K562 (cell line): ENCODE measurements at regions not wholly inside any gene's neighbourhood (a gene's known extent, or its start where the extent isn't known, plus 50 kb on each side); places are given as distances from the start of the nearest gene placed in this dataset.

Experiments
- ATAC-seq: fragments of 200-7000 bp; cut with Tn5 transposase; 3 replicates; pipeline ENCODE4 v1.9.1; 2020; ENCODE audit warnings: moderate library complexity
- BruUV-seq: library from RNA; stranded (reverse); fragments of 400-500 nt; replicated peaks from 2 replicates; lab custom pipeline; 2021; lab: Mats Ljungman, UMichigan
- CTCF ChIA-PET: fragments of 300-600 bp; formaldehyde crosslinking; extraction: SDS; loops from one replicate; lab custom pipeline; 2021; ENCODE audit warnings: low intra/inter-chr PET ratio; lab: Yijun Ruan, JAX
- POLR2A ChIA-PET: fragments of 300-600, 350-650 bp; sonication (Branson Sonifier 250); formaldehyde crosslinking; extraction: SDS; loops from one replicate; lab custom pipeline; 2021; ENCODE audit warnings: antibody characterized with exemption, inconsistent platforms; lab: Yijun Ruan, JAX
- DNase-seq, 4 experiments: peaks; one replicate each; pipeline versions ENCODE4 v3.0.0 to v3.0.0-alpha.2; 2011 to 2018; ENCODE audit warnings: low spot score in 3 of 4, mixed read lengths in 3 of 4; ENCODE audit errors: extremely low read depth in 1 of 4
- FAIRE-seq: peaks from 2 replicates; lab custom pipeline; 2011; peaks lifted over from hg19 to GRCh38; lab: Jason Lieb, UNC
- H2AFZ ChIP-seq: 2 replicates; pipeline ENCODE4 v1.6.0; 2011; ENCODE audit warnings: low read depth, low read length, control low read depth, inconsistent platforms
- H3K27ac ChIP-seq: fragments of 200-600 bp; 3 replicates; pipeline ENCODE4 v1.8.0; 2011; ENCODE audit warnings: low read depth, mild to moderate bottlenecking, control low read depth, inconsistent platforms, low read length, moderate library complexity, mixed read lengths; ENCODE audit errors: extremely low read depth
- H3K27me3 ChIP-seq, 2 experiments: fragments of 300-600 bp in 1 of 2; 2 replicates in 1 of 2; 3 replicates in 1 of 2; pipeline versions ENCODE4 v1.6.0 to v1.8.0; 2011; ENCODE audit warnings: inconsistent platforms in 2 of 2, low read length in 2 of 2, mild to moderate bottlenecking in 1 of 2, mixed read lengths in 1 of 2, moderate library complexity in 1 of 2; ENCODE audit not compliant: control insufficient read depth in 2 of 2, insufficient read depth in 2 of 2
- H3K36me3 ChIP-seq: fragments of 300-600 bp; 3 replicates; pipeline ENCODE4 v1.8.0; 2011; ENCODE audit warnings: mild to moderate bottlenecking, low read length, inconsistent platforms; ENCODE audit not compliant: control insufficient read depth, insufficient read depth
- H3K4me1 ChIP-seq, 2 experiments: fragments of 200-600 bp in 1 of 2; replicated peaks in 1 of 2; 2 replicates in 1 of 2; 3 replicates in 1 of 2; pipeline versions ENCODE4 v1.5.1 to v1.8.0; 2011; ENCODE audit warnings: inconsistent platforms in 2 of 2, low read length in 2 of 2, mild to moderate bottlenecking in 1 of 2, mixed read lengths in 1 of 2, moderate library complexity in 1 of 2; ENCODE audit not compliant: control insufficient read depth in 2 of 2, insufficient read depth in 2 of 2
- H3K4me2 ChIP-seq: 2 replicates; pipeline ENCODE4 v1.6.1; 2011; ENCODE audit warnings: low read length, control low read depth, inconsistent platforms, mixed read lengths; ENCODE audit not compliant: insufficient read depth
- H3K4me3 ChIP-seq: fragments of 200-600 bp; sonication (generic), shearing (Covaris generic); 2 replicates; pipeline ENCODE4 v1.5.1; 2016; ENCODE audit warnings: control low read depth, inconsistent platforms
- H3K79me2 ChIP-seq: fragments of 200-600 bp; 3 replicates; pipeline ENCODE4 v1.8.0; 2011; ENCODE audit warnings: low read length, inconsistent platforms; ENCODE audit not compliant: control insufficient read depth, insufficient read depth
- H3K9ac ChIP-seq, 2 experiments: 2 replicates each; pipeline versions ENCODE4 v1.6.0 to v1.6.1; 2011; ENCODE audit warnings: low read depth in 2 of 2, low read length in 2 of 2, control low read depth in 1 of 2, inconsistent platforms in 1 of 2, mild to moderate bottlenecking in 1 of 2, mixed read lengths in 1 of 2; ENCODE audit not compliant: insufficient read depth in 1 of 2
- H3K9me1 ChIP-seq: one replicate; pipeline ENCODE4 v1.6.0; 2011; ENCODE audit warnings: inconsistent platforms, mild to moderate bottlenecking, low read length, moderate library complexity; ENCODE audit not compliant: control insufficient read depth, insufficient read depth
- H3K9me3 ChIP-seq: replicated peaks from 2 replicates; pipeline ENCODE4 v1.5.1; 2011; ENCODE audit warnings: low read depth, low read length, inconsistent platforms; ENCODE audit not compliant: control insufficient read depth, insufficient read depth
- H4K20me1 ChIP-seq: replicated peaks from 2 replicates; pipeline ENCODE4 v1.6.1; 2011; ENCODE audit warnings: low read length, inconsistent platforms, mixed read lengths; ENCODE audit not compliant: control insufficient read depth, insufficient read depth
- CTBP1 ChIP-seq: fragments of 450-650 bp; IDR thresholded peaks from 2 replicates; pipeline ENCODE4 v1.6.1; 2016; ENCODE audit warnings: borderline replicate concordance
- NCOA6 ChIP-seq: fragments of 450-650 bp; IDR thresholded peaks from 2 replicates; pipeline ENCODE4 v1.6.1; 2017; ENCODE audit warnings: mild to moderate bottlenecking
- PRPF4 ChIP-seq: fragments of 200-400 bp; formaldehyde crosslinking; IDR thresholded peaks from one replicate; pipeline ENCODE4 v1.6.1; 2017; ENCODE audit warnings: low read length, low read depth, mild to moderate bottlenecking; ENCODE audit not compliant: insufficient read depth, poor library complexity, severe bottlenecking
- PTBP1 ChIP-seq: fragments of 200-400 bp; formaldehyde crosslinking; IDR thresholded peaks from 2 replicates; pipeline ENCODE4 v1.6.1; 2017; ENCODE audit warnings: low read depth, low read length
- SAP30 ChIP-seq: fragments of 200-600 bp; sonication (generic); IDR thresholded peaks from 2 replicates; pipeline ENCODE4 v1.6.1; 2012; ENCODE audit warnings: borderline replicate concordance, low read depth, mild to moderate bottlenecking, moderate library complexity, low read length, control low read depth, inconsistent platforms; ENCODE audit not compliant: insufficient read depth, poor library complexity, severe bottlenecking
- SETDB1 ChIP-seq: IDR thresholded peaks from one replicate; pipeline ENCODE4 v1.6.1; 2012; ENCODE audit warnings: low read length, control low read depth, inconsistent platforms
- SP2 ChIP-seq: IDR thresholded peaks from 2 replicates; pipeline ENCODE4 v1.6.1; 2011; ENCODE audit warnings: mild to moderate bottlenecking, low read depth, low read length, moderate library complexity; ENCODE audit not compliant: poor library complexity, severe bottlenecking; ENCODE audit errors: extremely low read depth
- TEAD1 ChIP-seq, 2 experiments: fragments of 450-650 bp in 1 of 2; sonication (generic) in 1 of 2; formaldehyde crosslinking; IDR thresholded peaks; 2 replicates each; pipeline versions ENCODE4 v1.4.0 to v1.8.0; 2020 to 2022; ENCODE audit warnings: mild to moderate bottlenecking in 2 of 2, missing genetic modification reagents in 1 of 2
- TRIM25 ChIP-seq: fragments of 450-650 bp; IDR thresholded peaks from 2 replicates; pipeline ENCODE4 v1.7.0; 2016; ENCODE audit warnings: borderline replicate concordance
- ZBTB12 ChIP-seq: fragments of 250-450 bp; sonication (Bioruptor Pico); IDR thresholded peaks from 2 replicates; pipeline ENCODE4 v1.4.0; 2020
- ZNF449 ChIP-seq: fragments of 250-450 bp; sonication (Bioruptor Pico); IDR thresholded peaks from 2 replicates; pipeline ENCODE4 v1.8.0; 2022; ENCODE audit warnings: moderate library complexity, mild to moderate bottlenecking, inconsistent platforms
- WGBS: fragments of 100-300 bp; shearing (Covaris generic); methylation state at CpG from one replicate; pipeline ENCODE4 v1.1.6; 2016; ENCODE audit warnings: low coverage, mixed read lengths; ENCODE audit not compliant: insufficient coverage; ENCODE audit errors: missing lambda C conversion rate; 5-methylcytosine and 5-hydroxymethylcytosine counted together
- in situ Hi-C: fragments of 300-500 bp; cut with MboI; formaldehyde crosslinking; loops from 4 replicates; pipeline ENCODE4 v1.15.0; 2018; ENCODE audit warnings: inconsistent platforms, mixed read lengths
- intact Hi-C: fragments of 100-400 bp; cut with micrococcal nuclease; formaldehyde crosslinking; loops from 2 replicates; pipeline ENCODE4 v1.14.2; 2022
- TF ChIP-seq, protein P1 (sequence below), 2 experiments: IDR thresholded peaks in 1 of 2; conservative IDR thresholded peaks in 1 of 2; 2 replicates each; pipeline ENCODE4 v1.6.1; 2016; ENCODE audit warnings: low read depth in 2 of 2, mild to moderate bottlenecking in 1 of 2, missing compliant biosample characterization in 1 of 2, missing genetic modification characterization in 1 of 2, moderate library complexity in 1 of 2
- TF ChIP-seq, protein P2 (sequence below): conservative IDR thresholded peaks from 2 replicates; pipeline ENCODE4 v1.6.1; 2011; ENCODE audit warnings: low read depth, mild to moderate bottlenecking, low read length; ENCODE audit not compliant: control insufficient read depth

GRCh38 chr14:43625294-43625693 lies 881.8 kb downstream of the FSCB start:
- POLR2A ChIA-PET: no interaction called here
- H3K9ac ChIP-seq: no peak overlapping the region
- H3K9me1 ChIP-seq: no peaks in the 10 kb centered on the region
- no peaks in the 10 kb centered on the region for H3K4me1 ChIP-seq
- H3K79me2 ChIP-seq: no peaks in the 10 kb centered on the region
- intact Hi-C loops: no loop called here
- no TSS peak for BruUV-seq
- no peak for FAIRE-seq
- in situ Hi-C loops: no loop called here
- no peaks in the 10 kb centered on the region for H4K20me1 ChIP-seq
- H2AFZ ChIP-seq: no peak overlapping the region
- no peaks in the 10 kb centered on the region for H3K9me3 ChIP-seq
- ATAC-seq: no peak
- H3K36me3 ChIP-seq: no peaks in the 10 kb centered on the region
- WGBS: 2% methylated on average over 4 of the region's 4 CpGs
- H3K4me3 ChIP-seq: no peak overlapping the region
- no peak overlapping the region for H3K4me2 ChIP-seq
- CTCF ChIA-PET: no interaction called here
- no peak for DNase-seq
- no peaks in the 10 kb centered on the region for H3K27me3 ChIP-seq
- H3K27ac ChIP-seq: no peak overlapping the region
- TF ChIP-seq SP2 (no peak), NCOA6 (no peak), SETDB1 (no peak), ZBTB12 (CRISPR knock-in tag) (no peak), SAP30 (no peak), ZNF449 (no peak), PRPF4 (no peak), TRIM25 (no peak), PTBP1 (no peak), CTBP1 (no peak), TEAD1 (CRISPR knock-in tag; IDR thresholded peaks at IDR 0.05) (no peak)
- TF ChIP-seq, protein P1, sequence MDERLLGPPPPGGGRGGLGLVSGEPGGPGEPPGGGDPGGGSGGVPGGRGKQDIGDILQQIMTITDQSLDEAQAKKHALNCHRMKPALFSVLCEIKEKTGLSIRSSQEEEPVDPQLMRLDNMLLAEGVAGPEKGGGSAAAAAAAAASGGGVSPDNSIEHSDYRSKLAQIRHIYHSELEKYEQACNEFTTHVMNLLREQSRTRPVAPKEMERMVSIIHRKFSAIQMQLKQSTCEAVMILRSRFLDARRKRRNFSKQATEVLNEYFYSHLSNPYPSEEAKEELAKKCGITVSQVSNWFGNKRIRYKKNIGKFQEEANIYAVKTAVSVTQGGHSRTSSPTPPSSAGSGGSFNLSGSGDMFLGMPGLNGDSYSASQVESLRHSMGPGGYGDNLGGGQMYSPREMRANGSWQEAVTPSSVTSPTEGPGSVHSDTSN (CRISPR knock-in tag; IDR thresholded peaks at IDR 0.05; ENCODE audit: low read depth): no peak
- TF ChIP-seq, protein P1 (tag; conservative IDR thresholded peaks at IDR 0.05; ENCODE audit: low read depth): no peak
- TF ChIP-seq, protein P2, sequence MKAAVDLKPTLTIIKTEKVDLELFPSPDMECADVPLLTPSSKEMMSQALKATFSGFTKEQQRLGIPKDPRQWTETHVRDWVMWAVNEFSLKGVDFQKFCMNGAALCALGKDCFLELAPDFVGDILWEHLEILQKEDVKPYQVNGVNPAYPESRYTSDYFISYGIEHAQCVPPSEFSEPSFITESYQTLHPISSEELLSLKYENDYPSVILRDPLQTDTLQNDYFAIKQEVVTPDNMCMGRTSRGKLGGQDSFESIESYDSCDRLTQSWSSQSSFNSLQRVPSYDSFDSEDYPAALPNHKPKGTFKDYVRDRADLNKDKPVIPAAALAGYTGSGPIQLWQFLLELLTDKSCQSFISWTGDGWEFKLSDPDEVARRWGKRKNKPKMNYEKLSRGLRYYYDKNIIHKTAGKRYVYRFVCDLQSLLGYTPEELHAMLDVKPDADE: no peak
